HS-27A (cell line): ENCODE measurements at regions not wholly inside any gene's neighbourhood (a gene's known extent, or its start where the extent isn't known, plus 50 kb on each side); places are given as distances from the start of the nearest gene placed in this dataset.
"Not testable (repeated sequence)": the region's sequence is repeated elsewhere in the genome, so short reads cannot be mapped to it uniquely, and the experiment has no call there.

Source experiments
- DNase-seq: peaks from one replicate; pipeline ENCODE4 v3.0.0-alpha.2; 2012; ENCODE audit warnings: low read depth, missing footprints

DNA sequence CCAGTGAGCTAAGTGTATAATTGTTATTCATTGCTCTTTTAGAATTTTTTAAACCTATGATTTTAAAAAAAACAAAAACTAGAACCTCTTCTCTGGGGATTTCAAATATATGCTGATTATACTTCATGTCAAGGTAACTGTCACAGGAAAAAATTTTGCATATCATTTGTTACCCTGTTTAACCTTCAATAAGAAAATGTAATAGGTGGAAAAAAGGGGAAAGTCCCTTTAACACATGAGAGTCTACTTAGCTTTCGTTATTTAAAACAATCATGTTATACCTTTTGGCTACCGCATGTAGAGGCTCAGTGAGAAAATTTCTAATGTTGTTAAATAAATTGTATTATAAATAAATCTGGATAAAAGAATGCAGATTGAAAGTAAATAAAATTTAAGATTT is 190.1 kb upstream of the AKR1E2 start:
- DNase-seq, result no peak

DNA sequence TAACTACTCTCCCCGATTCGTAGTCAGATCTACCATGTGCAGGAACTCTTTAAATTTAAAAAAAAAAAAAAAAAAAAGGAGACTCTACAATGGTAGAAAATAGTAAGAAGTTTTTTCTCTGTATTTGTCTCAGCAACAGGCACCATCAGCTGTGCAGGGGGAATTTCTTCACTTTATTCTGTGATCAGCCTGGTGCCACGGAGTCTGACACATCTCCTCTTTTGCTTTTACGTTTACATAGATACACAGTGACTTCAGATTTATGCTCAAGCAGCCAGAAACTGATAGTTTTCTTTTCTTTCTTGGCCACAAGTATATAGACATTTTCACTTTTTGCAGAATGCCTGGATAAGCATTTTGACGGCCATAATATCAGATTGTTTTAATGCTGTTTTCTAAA is 190.6 kb upstream of the AKR1E2 start:
- no peak for DNase-seq

DNA sequence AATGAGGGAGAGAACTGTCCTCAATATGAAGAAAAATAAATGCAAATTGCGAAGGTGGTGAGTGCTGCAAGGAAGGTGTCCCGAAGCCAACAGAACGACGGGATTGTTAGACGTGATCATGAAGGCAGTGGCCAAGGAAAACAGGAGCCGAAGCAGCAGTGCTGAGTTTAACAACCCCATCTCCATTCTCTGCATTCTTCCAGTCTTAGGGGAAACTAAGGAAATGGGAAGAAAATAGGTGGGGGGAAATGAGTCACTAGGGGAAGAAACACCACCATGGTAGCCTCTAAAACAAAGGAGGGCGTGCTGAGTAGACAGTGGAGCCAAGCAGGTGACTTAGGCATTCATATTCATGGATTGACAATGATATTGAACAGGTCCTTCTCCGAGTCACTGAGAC is 192.2 kb upstream of the AKR1E2 start:
- no peak for DNase-seq

DNA sequence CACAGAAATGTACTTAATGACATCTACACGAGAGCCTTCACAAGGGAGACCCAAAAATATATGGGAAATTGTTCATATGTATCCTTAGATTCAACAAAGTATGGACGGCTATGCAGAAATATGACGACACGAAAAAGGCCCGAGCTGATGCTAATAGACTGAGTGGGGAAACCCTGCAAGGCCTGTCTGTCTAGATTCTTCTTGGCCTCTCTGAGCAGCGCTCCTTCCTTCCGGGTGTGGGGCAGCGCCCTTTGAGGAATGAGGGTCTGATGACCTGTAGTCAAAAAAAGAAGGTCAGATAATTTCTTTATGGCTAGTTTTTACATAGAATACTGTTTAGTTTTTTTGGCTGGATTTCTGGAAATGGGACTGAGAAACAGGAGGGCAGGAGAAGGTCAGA is 192.8 kb upstream of the AKR1E2 start:
- DNase-seq, result no peak

DNA sequence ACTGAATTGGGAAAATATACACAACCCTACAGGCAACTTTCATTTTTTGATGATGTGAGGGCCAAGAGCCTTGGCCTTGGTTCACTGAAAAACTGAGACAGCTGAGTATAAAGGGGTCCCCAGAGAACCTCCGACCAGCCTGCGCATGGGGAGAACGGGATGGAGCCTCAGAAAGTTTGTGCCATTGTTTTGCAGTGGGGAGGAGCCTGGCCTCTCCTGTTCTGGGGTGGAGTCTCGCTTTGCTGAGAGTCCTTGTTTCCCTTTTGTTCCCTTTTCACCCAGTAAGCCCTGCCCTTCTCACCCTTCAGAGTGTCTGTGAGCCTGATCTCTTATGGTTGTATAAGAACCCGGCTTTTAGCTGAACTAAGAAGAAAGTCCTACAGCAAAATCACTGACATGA is 193.2 kb upstream of the AKR1E2 start:
- DNase-seq, result no peak

DNA sequence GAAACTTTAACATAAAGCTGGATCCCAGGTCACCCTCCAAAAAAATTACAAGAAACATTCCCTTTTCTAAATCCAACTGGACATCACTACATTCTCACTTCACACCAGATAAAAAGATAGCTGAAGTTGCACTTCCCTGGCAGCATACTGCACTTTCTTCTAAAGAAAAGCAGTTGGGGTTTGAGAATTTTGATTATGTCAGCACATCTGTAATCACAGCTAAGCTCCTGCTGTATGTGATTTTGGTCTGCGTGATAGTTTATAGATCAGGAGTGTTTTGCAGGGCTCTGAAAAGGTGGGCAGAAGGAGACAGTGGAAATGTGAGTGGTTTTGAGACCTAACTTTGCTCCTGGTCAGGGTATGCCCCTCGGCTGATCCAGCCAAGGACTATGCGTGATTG is 199.1 kb upstream of the AKR1E2 start:
- DNase-seq, result no peak

DNA sequence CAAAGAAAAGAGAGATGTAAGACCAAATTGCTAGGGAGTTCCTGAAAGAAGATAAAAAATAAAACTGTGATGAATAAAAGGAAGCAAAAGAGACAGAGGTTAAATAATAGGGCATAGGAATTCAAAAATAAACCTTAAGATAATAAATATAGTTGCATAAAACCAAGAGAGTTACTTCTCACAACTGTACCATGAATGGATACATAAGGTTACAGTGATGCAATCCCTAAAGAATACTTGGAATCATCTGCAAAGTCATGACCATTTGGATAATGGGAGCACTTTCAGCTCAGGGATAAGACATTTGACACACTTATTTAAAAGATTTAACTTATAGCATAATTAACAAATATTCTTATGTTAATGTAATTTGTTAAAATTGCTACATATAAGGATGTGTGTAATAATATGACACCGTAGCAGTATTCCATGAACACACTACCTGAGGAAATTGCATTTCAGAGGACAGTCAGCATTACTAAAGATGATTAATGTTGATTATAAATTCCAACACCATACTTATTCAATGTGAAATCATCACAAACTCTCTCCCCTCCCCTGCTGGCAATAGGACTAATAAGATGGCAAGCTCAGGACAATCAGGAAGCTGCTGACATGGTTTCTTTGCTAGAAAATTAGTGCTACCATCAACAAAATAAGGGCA is 202.1 kb upstream of the AKR1E2 start:
- no peak for DNase-seq

DNA sequence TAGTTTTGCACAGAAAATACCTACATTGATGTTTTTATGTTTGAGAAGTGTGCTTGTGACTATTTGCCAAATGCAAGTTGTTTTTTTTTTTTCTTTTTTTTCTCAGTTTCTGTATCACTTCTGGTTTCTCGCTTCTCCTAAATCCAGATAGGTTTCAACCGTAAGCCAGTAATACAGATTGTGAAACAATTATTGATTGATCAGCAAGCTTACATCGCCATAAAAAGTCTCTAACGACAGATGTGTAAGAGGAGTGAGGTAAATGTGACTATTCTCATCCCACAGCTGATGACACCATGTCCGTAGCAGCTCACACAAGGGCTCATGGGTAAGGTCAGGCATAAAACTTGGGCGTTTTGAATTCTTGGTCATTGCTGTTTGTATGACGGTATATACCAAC is 202.8 kb upstream of the AKR1E2 start:
- DNase-seq, result no peak

DNA sequence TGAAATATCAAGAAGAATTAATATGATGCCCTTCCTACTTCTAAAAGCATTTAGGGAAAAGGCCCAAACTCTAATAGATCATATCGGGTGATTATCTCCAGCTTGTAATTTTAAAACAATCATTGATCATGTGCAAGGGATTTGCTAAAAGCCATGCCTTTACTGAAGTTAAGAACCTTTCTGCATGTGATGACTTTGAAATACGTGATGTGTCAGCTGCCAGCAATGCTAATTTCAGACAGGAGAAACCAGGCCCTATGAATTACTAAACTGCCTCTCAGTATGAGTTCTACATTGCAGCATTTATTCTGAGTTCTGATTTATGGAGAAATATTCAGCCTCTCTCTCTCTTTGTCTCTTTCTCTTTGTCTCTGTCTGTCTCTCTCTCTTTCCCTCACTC is 203.6 kb upstream of the AKR1E2 start:
- DNase-seq, result no peak

DNA sequence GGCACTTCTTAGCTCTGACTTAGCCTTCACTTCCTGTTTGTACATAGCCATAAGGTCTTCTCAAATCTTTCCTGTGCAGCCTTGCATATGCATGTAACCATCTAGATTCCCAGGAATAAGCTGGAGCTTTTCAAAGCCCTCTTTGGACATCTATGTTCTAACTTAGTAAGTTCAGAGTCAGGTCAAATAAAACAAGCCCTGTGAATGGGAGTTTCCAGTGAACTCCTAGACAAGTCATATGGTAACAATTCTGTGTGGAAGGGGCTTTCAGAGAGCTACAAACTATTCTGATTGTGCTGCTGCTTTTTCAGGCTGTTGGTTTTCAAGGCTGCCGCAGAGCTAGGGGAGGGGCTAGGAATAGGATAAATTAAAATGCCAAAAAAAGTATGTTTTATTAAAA is 208.4 kb upstream of the AKR1E2 start:
- DNase-seq, result no peak

DNA sequence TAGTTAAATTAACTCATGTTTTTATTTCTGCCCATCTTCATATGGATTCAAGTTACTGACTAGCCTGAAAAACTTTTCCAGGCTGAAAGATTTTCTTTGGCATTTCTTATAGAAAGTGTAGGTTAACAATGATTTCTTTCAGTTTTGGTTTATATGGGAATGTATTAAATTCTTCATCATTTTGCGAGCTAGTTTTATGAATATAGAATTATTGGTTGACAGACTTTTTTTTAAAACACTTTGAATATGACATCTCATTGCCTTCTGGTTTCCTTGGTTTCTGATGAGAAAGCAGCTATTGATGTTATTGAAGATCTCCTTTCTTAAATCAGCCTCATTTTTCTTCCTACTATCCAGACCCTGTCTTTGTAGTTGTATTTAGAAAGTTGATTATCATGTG is 211.0 kb upstream of the AKR1E2 start:
- no peak for DNase-seq

DNA sequence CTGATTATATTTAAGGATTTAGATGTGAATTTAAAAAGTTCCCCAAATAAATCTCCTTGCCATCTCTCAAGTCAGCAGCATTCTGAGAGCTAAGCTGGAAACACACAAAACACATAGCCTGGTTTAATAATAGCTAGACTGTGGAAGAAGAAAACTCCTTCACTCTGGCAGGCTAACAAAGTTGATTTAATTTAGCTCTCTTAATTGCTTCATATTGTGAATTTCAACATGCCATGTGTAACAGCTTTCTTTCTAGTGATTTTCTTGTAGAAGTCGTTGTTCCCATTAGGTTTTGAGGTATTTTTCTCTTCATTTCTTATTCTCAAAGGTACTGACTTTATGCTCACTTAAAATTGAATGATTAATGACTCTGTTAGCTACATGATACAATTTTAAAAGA is 216.8 kb upstream of the AKR1E2 start:
- DNase-seq, result no peak

DNA sequence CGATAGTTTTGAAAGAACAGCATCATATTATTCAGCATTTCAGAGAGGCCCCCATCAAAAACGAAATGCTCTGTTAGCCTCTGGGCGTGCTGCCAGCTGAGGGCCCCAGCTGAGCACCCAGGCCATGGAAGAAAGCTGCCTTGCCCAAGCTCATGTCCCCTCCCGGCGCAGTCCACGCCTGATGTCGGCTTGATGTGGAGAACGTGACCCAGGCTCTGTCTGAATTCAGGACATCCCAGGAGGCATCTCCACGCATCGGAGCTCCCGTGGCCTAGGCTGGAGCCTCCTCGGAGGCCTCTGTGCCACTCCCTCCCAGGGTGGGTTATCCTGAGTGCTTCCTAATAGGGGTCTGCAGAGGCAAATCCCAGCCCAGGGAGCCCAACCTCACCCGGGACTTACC is 218.3 kb upstream of the AKR1E2 start:
- DNase-seq, result no peak

DNA sequence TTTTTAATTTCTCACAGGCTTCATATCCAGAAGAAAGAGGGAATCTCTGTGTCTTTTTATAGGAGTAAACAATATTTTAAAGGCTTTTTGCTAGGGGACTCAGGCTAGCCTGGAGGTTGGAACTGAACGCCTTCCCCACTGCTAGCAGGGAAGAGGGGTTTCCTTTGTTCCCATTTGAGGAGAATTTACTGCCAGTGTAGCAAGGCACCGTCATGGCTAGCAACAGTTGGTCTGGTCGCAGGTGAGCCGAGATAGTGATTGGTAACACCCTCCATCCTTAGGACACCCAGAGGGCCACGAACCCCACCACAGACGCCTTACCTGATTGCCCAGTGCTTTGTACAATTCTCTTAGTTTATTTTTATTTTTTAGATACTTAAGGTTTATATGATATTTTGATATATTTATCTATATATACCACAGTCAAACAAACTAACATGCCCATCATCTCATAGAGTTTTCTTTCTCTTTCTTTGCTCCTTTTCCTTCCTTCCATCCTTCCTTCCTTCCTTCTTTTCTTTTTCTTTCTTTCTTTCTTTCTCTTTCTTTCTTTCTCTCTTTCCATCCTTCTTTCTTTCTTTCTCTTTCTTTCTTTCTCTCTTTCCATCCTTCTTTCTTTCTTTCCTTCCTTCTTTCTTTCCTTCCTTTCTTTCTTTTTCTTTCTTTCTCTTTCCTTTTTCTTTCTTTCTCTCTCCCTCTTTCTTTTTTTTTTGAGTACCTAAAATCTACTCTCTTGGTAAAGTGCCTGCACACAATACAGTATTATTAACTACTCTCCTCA is 219.0 kb upstream of the AKR1E2 start:
- no peak for DNase-seq

DNA sequence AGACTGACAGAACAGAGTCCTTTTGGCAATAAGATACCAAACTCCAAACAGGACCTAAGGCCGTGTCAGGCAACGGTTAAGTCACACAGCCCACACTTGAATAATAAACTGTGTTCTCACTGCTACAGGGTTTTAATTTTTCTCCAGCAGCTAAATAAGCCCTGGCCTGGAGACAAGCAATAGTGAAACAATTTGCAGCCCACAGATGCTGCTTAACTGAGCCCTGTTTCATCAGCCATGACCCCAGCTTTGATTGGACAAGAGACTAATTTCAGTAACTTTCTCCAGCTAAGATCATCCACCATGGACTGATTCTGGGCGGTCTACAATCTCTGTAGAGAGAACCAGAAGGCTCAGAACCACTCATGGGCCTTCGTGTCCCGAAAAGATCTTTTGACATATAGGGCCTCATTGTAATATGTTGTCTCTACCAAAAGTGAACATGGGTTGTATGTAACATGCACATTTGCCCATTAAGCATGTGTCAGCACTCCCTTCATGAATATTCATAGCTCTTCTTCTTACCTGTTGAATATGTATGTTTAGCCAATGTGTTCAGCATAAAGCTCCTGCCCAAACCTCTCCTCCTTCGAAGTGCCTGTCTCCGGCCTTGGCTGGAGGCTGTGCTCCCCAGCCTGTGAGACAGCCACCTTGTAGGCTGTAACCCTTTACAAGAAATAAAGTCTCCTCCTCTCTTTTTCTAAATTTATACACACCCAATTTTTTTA is 223.1 kb upstream of the AKR1E2 start:
- no peak for DNase-seq

DNA sequence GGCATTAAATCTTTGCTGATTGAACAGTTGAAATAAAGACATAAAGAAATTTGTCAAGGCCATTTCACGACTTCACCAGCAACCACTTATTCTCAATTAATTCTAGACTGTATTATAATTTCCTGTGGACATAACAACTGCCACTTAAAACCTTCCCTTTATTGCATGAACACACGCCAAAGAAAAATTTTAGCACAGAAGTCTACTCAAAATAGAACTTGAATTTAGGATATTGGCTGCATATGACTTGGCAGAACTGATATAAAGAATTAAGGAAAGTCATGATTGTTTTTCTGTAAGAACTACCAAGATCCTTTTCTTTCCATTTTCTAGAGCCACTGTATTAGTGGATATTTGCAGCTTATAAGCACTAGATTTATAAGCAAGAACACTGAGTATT is 226.5 kb upstream of the AKR1E2 start:
- no peak for DNase-seq

DNA sequence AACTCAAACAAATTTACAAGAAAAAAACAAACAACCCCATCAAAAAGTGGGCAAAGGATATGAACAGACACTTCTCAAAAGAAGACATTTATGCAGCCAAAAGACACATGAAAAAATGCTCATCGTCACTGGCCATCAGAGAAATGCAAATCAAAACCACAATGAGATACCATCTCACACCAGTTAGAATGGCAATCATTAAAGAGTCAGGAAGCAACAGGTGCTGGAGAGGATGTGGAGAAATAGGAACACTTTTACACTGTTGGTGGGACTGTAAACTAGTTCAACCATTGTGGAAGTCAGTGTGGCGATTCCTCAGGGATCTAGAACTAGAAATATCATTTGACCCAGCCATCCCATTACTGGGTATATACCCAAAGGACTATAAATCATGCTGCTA is 228.1 kb upstream of the AKR1E2 start:
- not testable (repeated sequence) for DNase-seq

DNA sequence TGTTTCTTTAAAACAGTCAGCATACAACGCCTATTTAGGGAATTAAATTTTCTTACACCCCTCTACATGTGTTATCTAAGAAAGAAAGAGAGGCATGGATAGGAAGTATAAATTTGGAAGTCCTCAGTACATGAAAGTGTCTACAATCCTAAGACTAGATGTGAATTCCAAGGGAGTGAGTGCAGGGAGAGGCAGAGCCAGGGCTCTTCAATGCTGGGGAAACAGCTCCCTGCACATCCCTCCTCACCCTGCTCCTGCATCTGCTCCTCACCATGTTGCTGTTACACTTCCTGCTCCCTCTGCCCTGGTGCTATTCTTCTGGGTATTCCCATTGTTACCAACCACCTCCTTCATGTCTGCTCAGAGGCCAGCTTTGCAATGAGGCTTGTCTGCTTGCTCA is 229.1 kb upstream of the AKR1E2 start:
- no peak for DNase-seq

DNA sequence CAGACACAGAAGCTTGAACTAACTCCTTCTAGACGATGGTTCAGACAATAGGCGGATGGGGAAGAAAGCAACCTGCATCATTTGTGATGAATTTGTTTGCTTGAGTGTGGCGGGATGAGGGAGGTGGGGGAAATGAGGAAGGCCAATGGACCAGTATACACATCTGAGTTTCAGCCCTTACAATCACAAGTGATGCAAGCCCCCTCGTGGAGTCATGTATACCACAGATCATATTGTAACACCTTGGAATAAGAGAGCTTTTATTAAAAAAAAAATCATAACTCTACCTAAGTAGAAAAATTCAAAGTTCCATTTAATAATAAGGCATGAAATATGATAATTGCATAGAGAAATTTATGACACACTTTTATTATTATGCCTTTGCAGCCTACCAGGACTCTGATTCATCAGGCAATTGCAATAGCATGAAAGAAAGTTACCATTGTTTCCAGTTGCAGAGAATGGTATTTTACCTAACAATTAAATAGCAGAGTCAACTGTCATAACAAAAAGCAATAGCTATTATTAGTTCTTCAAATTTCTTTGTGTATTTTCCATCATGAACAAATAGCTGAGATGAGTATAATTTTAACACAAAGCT is 230.2 kb upstream of the AKR1E2 start:
- DNase-seq, result no peak

DNA sequence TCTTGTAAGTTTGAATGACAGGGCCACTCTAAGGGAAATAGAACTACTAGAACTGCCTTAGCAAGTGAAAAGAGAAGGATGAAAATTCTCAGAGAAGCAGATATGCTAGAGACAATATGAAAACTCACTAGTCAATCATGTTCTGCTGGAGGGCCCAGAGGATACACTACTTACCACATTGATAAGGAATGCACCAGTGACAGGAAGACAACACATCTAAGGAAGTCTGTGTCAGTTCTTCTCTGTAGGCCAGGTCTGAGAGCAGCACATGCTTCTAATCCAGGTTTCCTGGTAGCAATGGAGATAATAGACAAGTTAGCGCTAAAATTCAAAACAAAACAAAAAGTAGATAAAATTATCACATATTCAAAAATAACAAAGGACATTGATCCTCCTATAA is 235.2 kb upstream of the AKR1E2 start:
- no peak for DNase-seq

DNA sequence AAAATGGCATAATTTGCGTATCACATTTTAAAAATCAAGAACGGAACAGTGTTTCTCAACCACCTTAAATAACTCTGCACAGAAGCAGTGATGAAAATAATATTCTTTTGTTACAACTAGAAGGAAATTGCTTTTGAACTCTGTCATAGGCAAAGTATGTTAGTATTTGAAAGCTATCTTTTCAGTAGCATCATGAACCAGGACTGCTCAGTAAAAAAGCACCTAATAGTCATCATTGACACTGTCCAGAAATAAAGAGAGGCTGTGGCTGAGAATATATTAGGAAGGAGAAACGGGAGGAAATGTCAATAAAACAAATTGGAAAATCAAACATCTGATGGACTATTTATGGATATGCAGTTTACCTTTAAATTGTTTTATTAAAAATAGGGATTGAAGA is 237.2 kb upstream of the AKR1E2 start:
- no peak for DNase-seq

DNA sequence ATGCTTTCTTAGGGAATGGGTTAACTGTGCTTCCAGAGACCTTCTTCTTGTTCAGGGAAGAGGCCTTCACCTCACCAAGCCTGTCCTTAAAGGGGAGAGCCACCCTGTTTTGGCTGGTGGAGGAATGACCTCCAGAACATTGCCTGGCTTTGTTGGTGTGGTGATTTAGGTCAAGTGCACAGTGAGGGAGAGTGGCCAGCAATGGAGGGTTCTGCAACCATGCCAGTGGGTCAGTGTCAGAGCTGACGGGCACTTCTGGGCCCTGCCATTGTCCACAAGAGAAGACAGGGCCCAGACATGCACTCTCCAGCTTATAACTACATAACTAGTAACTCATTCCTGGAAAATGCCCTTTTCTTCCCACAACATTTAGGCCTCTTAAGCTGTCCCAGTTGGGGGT is 238.5 kb upstream of the AKR1E2 start:
- no peak for DNase-seq

DNA sequence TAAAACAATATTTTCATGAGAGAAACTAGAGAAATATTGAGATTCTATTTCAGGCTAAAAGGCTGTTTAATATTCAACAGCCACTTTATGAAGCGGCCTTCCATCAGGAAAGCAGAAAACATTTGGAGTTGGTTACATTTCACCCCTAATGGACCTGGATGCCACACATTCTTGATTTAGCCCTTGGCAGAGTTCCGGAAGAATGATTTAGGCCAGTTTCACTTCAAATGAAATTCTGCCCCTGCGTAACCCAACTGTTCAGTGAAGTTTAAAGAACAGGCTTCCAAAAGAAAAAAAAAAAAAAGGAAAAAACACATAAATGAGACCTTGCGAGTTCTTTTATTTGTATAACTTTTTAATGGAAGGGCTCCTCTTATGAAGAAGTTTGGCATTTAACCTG is 239.2 kb upstream of the AKR1E2 start:
- DNase-seq, result no peak
